GM12892 (cell line): ENCODE measurements at regions not wholly inside any gene's neighbourhood (a gene's known extent, or its start where the extent isn't known, plus 50 kb on each side); places are given as distances from the start of the nearest gene placed in this dataset.

Experiments used
- DNase-seq: peaks from one replicate; pipeline ENCODE4 v3.0.0; 2011; ENCODE audit not compliant: insufficient read length
- FAIRE-seq: peaks from 2 replicates; lab custom pipeline; 2011; peaks lifted over from hg19 to GRCh38; lab: Jason Lieb, UNC
- POLR2A ChIP-seq: IDR thresholded peaks from 2 replicates; pipeline ENCODE4 v1.6.1; 2011; ENCODE audit warnings: low read depth, low read length, control low read depth
- POLR2AphosphoS5 ChIP-seq: IDR thresholded peaks from 2 replicates; pipeline ENCODE4 v1.6.1; 2011; ENCODE audit warnings: low read depth, low read length, control low read depth
- TAF1 ChIP-seq: IDR thresholded peaks from 2 replicates; pipeline ENCODE4 v1.6.1; 2011; ENCODE audit warnings: low read depth, mild to moderate bottlenecking, control low read depth, low read length, borderline replicate concordance

GRCh38 chr1:232381394-232382100 lies 248.4 kb downstream of the SIPA1L2 start:
- no peak for DNase-seq
- FAIRE-seq: no peak
- TF ChIP-seq TAF1: no peak
- no peak for TF ChIP-seq POLR2A
- TF ChIP-seq POLR2AphosphoS5: no peak

- FAIRE-seq: no peak
- no peak for DNase-seq
- no peak for TF ChIP-seq TAF1
- no peak for TF ChIP-seq POLR2AphosphoS5
- TF ChIP-seq POLR2A: no peak
Measured at GRCh38 chr1:232380596-232380995, 249.3 kb downstream of the SIPA1L2 start.

GRCh38 chr1:232380131-232380530 lies 249.8 kb downstream of the SIPA1L2 start:
- FAIRE-seq: no peak
- TF ChIP-seq POLR2A (no peak), POLR2AphosphoS5 (no peak), TAF1 (no peak)
- no peak for DNase-seq

- DNase-seq: no peak
- TF ChIP-seq TAF1: no peak
- TF ChIP-seq POLR2A: no peak
- no peak for TF ChIP-seq POLR2AphosphoS5
- no peak for FAIRE-seq
Measured at GRCh38 chr1:232379063-232379434, 250.9 kb downstream of the SIPA1L2 start.

DNA sequence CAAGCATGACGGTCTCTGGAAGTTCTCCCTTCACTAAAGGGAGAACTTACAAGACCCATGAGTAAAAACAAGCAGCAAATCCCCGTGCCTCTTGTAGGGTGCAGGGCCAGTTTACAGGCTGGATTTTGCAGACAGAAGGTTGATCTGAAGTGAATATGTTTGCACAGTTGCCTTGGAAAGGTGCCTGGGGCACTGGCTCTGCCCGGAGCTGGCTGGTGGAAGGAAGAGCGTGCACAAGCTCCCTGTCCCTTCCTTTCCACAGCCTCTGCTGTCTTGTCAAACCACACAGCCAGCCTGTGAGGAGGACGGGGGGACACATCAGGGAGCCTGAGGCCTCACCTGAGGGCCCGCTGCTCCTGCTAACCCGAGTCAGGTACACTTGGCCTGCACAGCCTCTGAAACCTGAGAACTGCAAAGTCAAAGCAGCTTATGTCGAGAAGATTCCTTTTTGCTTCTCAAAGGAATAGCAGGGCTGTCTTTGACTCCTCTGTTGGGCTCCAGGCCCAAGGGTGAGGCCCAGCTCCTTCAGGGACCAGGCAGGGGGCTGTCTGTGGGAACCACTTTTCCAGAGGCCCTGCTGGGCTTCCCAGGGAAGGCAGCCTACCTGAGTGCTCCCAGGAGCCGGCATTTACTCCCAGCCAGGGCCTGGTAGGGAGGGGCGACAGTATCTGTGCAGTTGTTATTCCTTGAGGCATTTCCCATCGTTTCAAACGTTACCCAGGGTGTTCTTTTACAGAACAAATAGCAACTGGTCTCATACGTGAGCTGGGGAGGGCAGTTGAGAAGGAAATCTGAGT lies 251.5 kb downstream of the SIPA1L2 start:
- no peak for DNase-seq
- no peak for TF ChIP-seq POLR2A
- no peak for TF ChIP-seq POLR2AphosphoS5
- no peak for TF ChIP-seq TAF1
- FAIRE-seq: no peak

- FAIRE-seq: no peak
- no peak for DNase-seq
Measured at GRCh38 chr1:232377494-232377770, 252.5 kb downstream of the SIPA1L2 start.

GRCh38 chr1:232376632-232377493 lies 253.1 kb downstream of the SIPA1L2 start:
- FAIRE-seq (no peak), DNase-seq (no peak)
- TF ChIP-seq POLR2A (no peak), TAF1 (no peak), POLR2AphosphoS5 (no peak)

More at GRCh38 chr1:232377494-232377770, 252.5 kb downstream of the SIPA1L2 start:
- TF ChIP-seq TAF1 (no peak), POLR2A (no peak), POLR2AphosphoS5 (no peak)

DNA sequence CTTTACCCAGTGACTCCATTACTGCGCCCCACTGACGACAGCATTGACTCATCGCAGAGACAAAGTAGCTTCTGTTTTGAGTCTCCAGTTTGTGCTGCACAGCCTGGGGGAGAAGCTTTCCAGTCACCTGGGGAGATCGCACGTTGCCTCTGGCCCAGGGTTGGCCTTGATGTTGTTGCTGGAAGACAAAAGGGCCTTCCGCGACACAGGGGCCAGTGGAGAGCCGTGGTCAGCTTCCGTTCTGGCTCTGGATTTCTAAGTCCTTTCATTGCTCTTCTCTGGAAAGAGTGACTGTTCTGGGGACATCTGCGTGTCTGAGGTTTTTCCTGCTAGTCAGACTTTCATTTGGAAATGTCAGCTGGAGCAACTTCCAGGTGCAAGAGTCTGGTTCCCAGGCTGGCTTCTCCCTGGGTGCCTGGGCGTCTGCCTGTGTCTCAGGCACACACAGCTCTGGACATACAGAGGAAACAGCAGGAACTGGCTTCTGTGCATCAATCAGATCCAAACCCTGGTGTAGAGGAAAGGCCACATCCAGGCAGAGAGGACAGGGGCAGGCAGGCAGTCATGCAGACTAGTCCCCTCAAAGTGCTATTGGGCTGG lies 257.0 kb downstream of the SIPA1L2 start:
- FAIRE-seq: no peak
- no peak for DNase-seq
- TF ChIP-seq TAF1: no peak
- TF ChIP-seq POLR2AphosphoS5: no peak
- no peak for TF ChIP-seq POLR2A

DNA sequence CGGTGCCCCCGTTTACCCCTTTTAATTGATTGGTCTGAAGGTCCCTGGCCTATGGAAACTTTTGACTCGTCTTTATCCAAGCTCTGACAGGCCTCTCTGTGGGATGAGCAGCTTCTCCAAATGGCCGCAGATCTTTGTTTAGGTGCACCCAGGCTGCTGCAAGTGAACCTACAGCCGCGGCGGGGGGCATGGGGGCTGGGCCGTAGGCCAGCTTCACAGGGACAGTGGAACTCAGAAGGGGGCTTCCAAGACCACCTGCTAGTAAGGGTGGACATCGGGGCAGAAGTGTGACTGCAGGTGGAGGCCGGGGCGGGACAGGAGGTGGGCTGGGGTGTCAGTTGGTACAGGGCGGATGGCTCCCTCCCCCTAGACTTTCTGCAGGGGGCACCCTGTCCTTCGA lies 257.5 kb downstream of the SIPA1L2 start:
- TF ChIP-seq POLR2A (no peak), TAF1 (no peak), POLR2AphosphoS5 (no peak)
- FAIRE-seq (no peak), DNase-seq (no peak)

DNA sequence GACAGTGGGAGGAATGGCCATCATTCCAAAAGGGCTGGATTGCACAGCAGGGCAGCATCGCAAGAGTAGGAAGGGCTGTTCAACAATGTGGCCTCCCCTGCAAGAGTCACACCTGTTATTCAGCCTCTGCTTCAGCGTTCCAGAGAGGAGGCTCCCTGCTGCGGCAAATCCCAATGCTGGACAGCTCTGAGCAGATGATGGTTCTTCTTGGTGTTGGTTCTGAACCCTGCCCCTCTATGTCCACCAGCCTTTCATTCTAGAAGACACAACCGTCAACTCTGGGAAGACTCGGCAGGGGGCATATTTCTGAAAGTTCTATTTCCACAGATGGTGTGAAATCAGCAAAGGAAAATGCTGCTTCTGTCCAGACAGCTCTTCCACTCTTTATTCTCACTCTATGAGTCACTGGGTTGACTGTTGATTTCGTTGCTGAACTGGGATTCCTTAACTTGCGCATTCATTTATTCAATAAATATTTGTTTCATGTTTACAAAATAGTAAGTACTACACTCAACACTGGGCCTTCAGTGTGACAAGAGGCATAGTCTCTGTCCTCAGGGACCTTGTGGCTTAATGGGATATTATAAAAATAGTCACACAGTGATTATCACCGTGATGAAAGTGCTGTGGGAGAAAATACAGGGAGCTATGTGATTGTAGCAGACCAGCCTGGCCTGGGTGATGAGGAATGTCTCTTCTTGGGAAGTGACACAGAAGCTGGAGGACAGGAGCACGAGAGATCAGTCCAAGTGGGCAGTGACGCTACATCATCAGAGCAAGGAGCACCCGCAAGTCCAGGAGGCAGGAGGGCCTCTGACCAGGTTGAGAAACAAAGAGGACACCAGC lies 260.3 kb downstream of the SIPA1L2 start:
- TF ChIP-seq POLR2AphosphoS5 (no peak), TAF1 (no peak), POLR2A (no peak)
- DNase-seq (no peak), FAIRE-seq (no peak)

DNA sequence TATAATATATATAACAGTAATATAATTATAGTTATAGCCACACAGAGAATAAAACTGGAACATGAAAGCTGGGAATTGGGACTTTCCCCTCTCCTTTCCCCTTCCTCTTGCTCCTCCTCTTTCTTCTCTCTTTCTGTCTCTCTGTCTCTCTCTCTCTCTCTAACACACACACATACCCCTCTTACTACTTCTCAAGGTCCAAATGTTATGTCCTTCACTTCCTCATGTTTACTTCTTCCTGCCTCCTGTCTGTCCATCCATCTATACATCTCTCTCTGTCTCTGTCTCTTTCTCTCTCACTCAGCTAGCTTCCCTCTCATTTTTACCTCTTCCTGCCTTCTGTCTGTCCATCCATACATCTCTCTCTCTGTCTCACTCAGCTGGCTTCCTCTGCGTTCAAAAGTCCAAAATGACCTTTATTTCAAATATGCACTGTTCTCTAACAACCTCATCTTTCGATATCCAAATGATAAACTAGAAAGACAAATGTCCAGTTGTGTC lies 261.1 kb downstream of the SIPA1L2 start:
- DNase-seq (no peak), FAIRE-seq (no peak)
- no peak for TF ChIP-seq POLR2A

GRCh38 chr1:232367293-232367692 lies 262.6 kb downstream of the SIPA1L2 start:
- TF ChIP-seq TAF1 (no peak), POLR2A (no peak), POLR2AphosphoS5 (no peak)
- DNase-seq (no peak), FAIRE-seq (no peak)
